ENCODE measurements at regions not wholly inside any gene's neighbourhood (a gene's known extent, or its start where the extent isn't known, plus 50 kb on each side); places are given as distances from the start of the nearest gene placed in this dataset.

GRCh38 chr19:31706691-31707620 is 357.7 kb upstream of the TSHZ3 start:
- no peak for DNase-seq (ENCODE audit: low read depth, low spot score)

- no peak for DNase-seq (ENCODE audit: low read depth, low spot score)
These were observed 359.3 kb upstream of the TSHZ3 start for GRCh38 chr19:31708520-31708919.

GRCh38 chr19:31709476-31709875 is 360.2 kb upstream of the TSHZ3 start:
- DNase-seq (ENCODE audit: low read depth, low spot score), result no peak

GRCh38 chr19:31715249-31715945 is 366.2 kb upstream of the TSHZ3 start:
- no peak for DNase-seq (ENCODE audit: low read depth, low spot score)

GRCh38 chr19:31716826-31717225 is 367.6 kb upstream of the TSHZ3 start:
- DNase-seq (ENCODE audit: low read depth, low spot score), result no peak

- DNase-seq (ENCODE audit: low read depth, low spot score), result no peak
These were observed 368.2 kb upstream of the TSHZ3 start for GRCh38 chr19:31717269-31717923.

- no peak for DNase-seq (ENCODE audit: low read depth, low spot score)
These were observed 368.8 kb upstream of the TSHZ3 start for GRCh38 chr19:31718032-31718431.

- DNase-seq (ENCODE audit: low read depth, low spot score), result no peak
These were observed 369.7 kb upstream of the TSHZ3 start for GRCh38 chr19:31718898-31719297.

- DNase-seq (ENCODE audit: low read depth, low spot score), result no peak
These were observed 373.9 kb upstream of the TSHZ3 start for GRCh38 chr19:31723101-31723500.

- DNase-seq (ENCODE audit: low read depth, low spot score), result no peak
These were observed 375.8 kb upstream of the TSHZ3 start for GRCh38 chr19:31725051-31725450.

GRCh38 chr19:31727536-31727935 is 378.3 kb upstream of the TSHZ3 start:
- no peak for DNase-seq (ENCODE audit: low read depth, low spot score)

GRCh38 chr19:31730270-31730669 is 381.0 kb upstream of the TSHZ3 start:
- no peak for DNase-seq (ENCODE audit: low read depth, low spot score)

- no peak for DNase-seq (ENCODE audit: low read depth, low spot score)
These were observed 384.4 kb upstream of the TSHZ3 start for GRCh38 chr19:31733591-31733990.

- DNase-seq (ENCODE audit: low read depth, low spot score), result no peak
These were observed 393.0 kb upstream of the TSHZ3 start for GRCh38 chr19:31742249-31742648.

GRCh38 chr19:31745731-31746130 is 396.5 kb upstream of the TSHZ3 start:
- no peak for DNase-seq (ENCODE audit: low read depth, low spot score)

GRCh38 chr19:31749231-31749630 is 400.0 kb upstream of the TSHZ3 start:
- DNase-seq (ENCODE audit: low read depth, low spot score), result no peak

- DNase-seq (ENCODE audit: low read depth, low spot score), result no peak
These were observed 410.1 kb upstream of the TSHZ3 start for GRCh38 chr19:31759359-31759758.

- no peak for DNase-seq (ENCODE audit: low read depth, low spot score)
These were observed 412.2 kb upstream of the TSHZ3 start for GRCh38 chr19:31761281-31761913.

- no peak for DNase-seq (ENCODE audit: low read depth, low spot score)
These were observed 421.0 kb upstream of the TSHZ3 start for GRCh38 chr19:31770223-31770622.

GRCh38 chr19:31772915-31773314 is 423.7 kb upstream of the TSHZ3 start:
- no peak for DNase-seq (ENCODE audit: low read depth, low spot score)

GRCh38 chr19:31781542-31781941 is 432.3 kb upstream of the TSHZ3 start:
- DNase-seq (ENCODE audit: low read depth, low spot score), result no peak

GRCh38 chr19:31783592-31783991 is 434.4 kb upstream of the TSHZ3 start:
- DNase-seq (ENCODE audit: low read depth, low spot score), result no peak
